NCI-H2029 (cell line): ENCODE measurements at regions not wholly inside any gene's neighbourhood (a gene's known extent, or its start where the extent isn't known, plus 50 kb on each side); places are given as distances from the start of the nearest gene placed in this dataset.

ENCODE experiments used
- DNase-seq: peaks from one replicate; lab custom pipeline; 2025; lab: John Stamatoyannopoulos, UW

- no peak for DNase-seq
Measured at GRCh38 chr16:86443508-86444147, 66.7 kb upstream of the FOXF1 start.

DNA sequence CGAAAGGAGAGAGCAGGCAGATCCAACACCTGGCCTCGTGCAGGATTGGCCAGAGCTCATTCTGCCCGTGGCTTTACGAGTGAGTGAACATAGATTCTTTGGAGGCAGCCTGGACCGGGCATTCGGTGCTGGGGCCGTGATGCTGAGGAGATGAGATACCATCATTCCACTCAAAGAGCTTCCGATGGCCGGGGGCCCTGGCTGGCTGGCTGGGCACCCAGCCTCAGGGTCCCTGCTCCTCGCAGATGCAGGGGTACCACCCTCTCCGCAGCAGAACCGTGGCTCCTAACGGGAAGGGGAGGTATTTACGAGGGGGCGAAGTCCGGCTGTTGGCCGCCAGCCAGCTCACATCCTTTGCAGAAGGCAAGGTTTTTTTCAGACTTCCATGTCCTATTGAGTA lies 66.1 kb upstream of the FOXF1 start:
- no peak for DNase-seq

DNA sequence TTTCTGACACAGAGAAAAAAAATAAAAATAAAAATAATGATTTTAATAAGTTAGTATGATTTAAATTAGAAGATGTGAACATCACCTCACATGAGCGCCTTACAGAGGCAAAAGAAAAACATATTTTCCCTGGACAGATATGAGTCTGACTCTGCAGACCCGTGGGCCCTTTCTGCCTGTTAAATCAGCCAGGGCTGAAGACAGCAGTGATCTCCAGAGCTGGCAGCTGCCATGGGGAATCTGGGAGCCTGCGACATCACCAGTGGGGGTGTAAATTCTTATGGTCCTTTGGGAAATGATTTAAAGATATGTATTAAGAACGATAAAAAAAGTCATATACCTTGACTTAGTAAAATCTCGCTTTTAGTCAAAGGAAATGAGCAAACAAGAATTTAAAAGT lies 65.7 kb upstream of the FOXF1 start:
- no peak for DNase-seq

- DNase-seq: no peak
Measured at GRCh38 chr16:86446279-86446678, 64.0 kb upstream of the FOXF1 start.

GRCh38 chr16:86447228-86447627 lies 63.1 kb upstream of the FOXF1 start:
- no peak for DNase-seq

DNA sequence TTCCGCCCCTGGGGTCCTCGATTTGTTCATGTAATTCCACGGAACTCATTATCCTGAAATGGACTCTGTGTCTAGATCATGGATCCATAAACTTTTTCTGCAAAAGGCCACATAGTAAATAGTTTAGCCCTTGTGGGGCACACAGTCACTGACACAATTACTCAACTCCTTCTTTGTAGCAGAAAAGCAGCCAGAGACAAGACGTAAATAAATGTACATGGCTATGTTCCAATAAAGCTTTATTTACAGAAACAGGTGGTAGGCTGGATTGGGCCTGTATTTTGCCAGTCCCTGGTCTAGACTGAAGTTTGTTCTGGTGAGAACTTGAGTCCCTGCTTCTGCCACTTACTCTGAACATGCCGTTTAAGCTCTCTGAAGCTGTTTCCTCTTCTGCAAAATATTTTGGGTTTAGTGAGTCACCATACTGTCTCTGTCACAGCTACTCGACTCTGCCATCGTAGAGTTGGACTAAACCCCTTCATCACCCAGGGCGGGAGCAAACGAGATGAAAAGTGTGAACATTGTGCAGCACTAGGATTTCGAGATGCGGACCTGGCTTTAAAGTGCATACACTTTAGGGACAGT lies 61.9 kb upstream of the FOXF1 start:
- no peak for DNase-seq

DNA sequence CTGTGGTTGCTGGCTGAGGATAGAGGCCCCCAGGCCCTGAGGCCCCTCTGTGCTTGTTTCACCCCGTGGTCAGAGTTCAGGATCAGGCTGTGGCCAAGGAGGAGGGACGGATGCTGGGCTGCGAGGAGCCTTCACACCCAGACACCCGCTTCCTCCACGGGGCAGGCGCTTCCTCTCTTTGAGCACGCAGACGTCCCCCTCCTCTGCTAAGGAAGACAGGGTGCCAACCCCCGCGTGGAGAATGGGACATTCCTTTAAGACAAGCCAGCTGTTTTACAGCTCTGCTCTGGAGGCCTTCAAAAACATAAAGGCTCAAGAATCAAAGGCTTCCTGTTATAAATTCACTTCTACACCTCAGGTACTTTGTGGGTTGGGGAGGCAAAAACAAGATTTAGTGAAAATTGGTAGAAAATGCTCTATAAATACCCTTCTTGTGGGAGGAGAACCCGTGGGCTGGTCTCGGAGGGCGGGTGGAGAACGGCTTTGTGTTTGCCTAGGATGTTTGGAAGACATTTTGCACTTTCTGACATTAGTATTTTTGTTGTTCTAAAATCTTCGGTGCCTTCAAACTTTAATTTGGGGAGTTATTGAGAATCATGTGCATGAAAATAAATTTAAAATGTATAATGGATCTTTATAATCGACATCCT lies 60.8 kb upstream of the FOXF1 start:
- DNase-seq: no peak

DNA sequence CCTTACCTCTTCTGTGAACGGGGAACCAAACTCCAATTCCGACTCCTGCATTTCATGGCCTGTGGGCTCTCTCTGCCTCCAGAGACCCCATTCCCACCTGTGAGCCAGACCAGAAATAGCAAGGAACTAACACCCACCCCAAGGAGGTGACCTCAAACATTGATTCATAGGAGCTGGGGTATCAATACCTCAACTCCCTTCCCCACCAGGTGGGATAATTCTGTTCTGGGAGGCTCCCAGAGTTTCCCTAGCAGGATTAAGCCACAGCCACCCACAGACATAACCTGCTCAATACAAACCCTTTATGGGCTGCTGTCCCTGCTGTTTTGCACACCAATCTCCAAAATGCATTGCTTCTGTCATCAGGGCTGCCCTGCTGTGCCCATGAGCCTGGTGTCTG lies 59.6 kb upstream of the FOXF1 start:
- no peak for DNase-seq

DNA sequence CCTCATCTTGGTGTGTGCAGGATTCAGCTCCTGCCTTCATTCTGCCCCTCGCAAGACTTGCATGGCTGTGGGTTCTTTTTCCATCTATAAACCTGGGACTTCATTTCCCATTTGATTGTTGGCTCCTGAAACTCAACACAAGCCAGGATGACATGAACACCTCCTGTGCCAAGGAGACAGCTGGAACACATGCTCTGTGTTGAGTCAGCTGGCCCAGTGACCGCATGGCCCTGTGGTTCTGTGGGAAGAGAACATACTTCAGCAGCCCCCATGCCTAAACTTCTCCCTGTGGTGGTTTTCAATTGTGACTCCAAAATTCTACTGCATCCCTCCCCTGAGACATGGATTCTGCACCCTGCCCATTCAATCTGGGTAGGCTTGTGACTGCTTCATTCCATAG lies 57.9 kb upstream of the FOXF1 start:
- DNase-seq: no peak

DNA sequence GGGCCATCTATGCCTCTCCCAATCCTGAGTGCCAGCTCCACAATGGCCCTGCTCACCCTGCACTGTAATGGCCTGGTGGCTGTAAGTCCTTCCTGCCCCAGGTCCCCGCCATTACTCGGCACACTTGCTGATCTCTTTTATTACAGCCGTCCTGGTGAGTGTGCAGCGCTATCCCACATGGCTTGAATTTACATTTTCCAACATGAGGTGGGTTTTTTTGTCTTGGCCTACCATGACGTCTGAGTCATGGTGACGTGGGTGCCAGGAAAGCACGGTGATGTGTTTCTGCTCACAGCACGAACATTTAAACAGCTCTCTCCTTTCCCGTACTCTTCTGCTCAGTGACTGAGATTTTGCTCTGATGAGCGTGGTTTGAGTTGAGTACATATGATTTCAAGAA lies 55.2 kb upstream of the FOXF1 start:
- no peak for DNase-seq

- no peak for DNase-seq
Measured at GRCh38 chr16:86455640-86456039, 54.7 kb upstream of the FOXF1 start.

DNA sequence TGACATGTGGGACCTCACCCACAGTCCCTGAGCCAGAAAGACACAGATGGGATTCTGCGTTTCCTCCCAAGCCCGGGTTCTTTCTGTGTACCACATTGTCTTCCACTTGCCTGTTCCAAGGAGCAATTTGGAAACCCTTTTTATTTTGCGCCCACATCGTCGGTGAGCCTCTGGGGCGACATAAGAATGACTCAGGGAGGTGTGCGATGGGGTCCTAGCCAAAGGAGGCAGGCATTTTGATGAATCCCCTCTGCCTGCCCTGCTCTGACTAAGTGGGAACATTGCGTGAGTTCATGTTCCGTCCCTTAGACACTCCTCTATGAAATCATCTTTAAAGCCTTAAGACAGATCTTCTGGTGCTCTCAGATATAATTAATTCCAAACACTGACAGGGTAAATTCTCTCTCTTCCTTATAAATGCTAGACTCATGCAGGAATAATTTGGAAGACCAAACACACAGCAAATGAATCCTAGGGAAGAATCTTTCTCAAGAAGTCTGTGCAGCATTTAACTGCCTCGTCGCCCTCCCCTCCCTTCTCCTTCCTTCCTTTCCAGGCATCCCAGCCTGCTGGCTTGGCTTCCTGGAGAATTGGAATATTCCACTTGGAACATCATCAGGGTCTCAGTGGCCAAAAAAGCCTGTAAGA lies 52.7 kb upstream of the FOXF1 start:
- DNase-seq: no peak

GRCh38 chr16:86458149-86458777 lies 52.1 kb upstream of the FOXF1 start:
- DNase-seq: no peak

DNA sequence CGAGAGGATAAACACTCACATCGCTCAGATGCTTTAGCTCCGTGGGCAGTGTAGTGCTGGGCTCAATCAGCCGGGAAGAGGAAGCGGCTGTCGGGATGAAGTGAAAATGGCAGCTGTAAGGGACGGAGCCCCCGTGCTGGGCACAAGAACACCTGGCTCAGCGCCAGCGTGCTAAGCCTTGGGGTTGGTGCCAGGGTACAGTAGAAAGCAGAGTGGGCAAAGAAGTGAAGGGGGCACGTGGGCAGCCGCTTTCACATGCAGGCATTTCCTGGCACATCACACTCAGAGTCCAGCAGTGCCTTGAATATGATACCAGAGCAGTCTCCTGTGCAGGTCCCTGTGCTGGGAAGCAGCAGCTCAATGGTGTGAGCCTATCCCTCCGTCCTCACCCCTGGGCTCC lies 51.1 kb upstream of the FOXF1 start:
- DNase-seq: no peak
